Motor neuron (in vitro differentiated cells): ENCODE measurements at regions not wholly inside any gene's neighbourhood (a gene's known extent, or its start where the extent isn't known, plus 50 kb on each side); places are given as distances from the start of the nearest gene placed in this dataset.

ENCODE experiments used
- ATAC-seq, 8 experiments: fragments of 200-7000 bp; cut with Tn5 transposase; replicated peaks in 6 of 8; 2 replicates each; pipeline ENCODE4 v1.8.0; 2021; ENCODE audit warnings: mild to moderate bottlenecking in 8 of 8, moderate library complexity in 8 of 8
- H3K27ac ChIP-seq, 2 donors: fragments of 250-450 bp; sonication (Bioruptor Pico); 2 replicates each; pipeline ENCODE4 v1.9.0; 2021; ENCODE audit warnings: antibody characterized with exemption in 2 of 2, mild to moderate bottlenecking in 2 of 2, moderate library complexity in 1 of 2
- H3K4me1 ChIP-seq, 2 donors: fragments of 250-450 bp; sonication (Bioruptor Pico); replicated peaks in 1 of 2; 2 replicates each; pipeline ENCODE4 v1.6.1; 2021; ENCODE audit warnings: antibody characterized with exemption in 2 of 2, mild to moderate bottlenecking in 2 of 2, moderate library complexity in 1 of 2
- H3K4me3 ChIP-seq, 5 donors: fragments of 250-450 bp; sonication (Bioruptor Pico); 2 replicates each; pipeline ENCODE4 v1.9.0; 2021; ENCODE audit warnings: antibody characterized with exemption in 5 of 5, mild to moderate bottlenecking in 5 of 5, moderate library complexity in 4 of 5
- WGBS, 10 experiments: fragments of 450-650 bp; shearing (Covaris generic); methylation state at CpG; one replicate each; pipeline ENCODE4 v1.0.0; 2022; 5-methylcytosine and 5-hydroxymethylcytosine counted together
- in situ Hi-C, 9 experiments: fragments of 400-800 bp; cut with MboI; loops; one replicate each; pipeline ENCODE4 v1.15.0; 2021; ENCODE audit warnings: low sequenced_read_pairs in 9 of 9, low pct_unique_long_range_greater_than_20kb in 2 of 9; ENCODE audit not compliant: unreplicated experiment in 9 of 9

- ATAC-seq = no peak
- Histone ChIP-seq H3K4me3 (no peak overlapping the region), H3K27ac (no peak overlapping the region), H3K4me1 (peaks cover 8 to 18% of the 10 kb centered on the region in 2 donors)
- WGBS, 10 experiments = 57 to 100% (median 100%) methylated on average over 1 of the region's 1 CpG; no CpG with 5 or more reads in 5 of the 10 experiments
- in situ Hi-C loops = no loop called here
These were observed 367.4 kb upstream of the TRPC7 start for GRCh38 chr5:136732751-136733150.

DNA sequence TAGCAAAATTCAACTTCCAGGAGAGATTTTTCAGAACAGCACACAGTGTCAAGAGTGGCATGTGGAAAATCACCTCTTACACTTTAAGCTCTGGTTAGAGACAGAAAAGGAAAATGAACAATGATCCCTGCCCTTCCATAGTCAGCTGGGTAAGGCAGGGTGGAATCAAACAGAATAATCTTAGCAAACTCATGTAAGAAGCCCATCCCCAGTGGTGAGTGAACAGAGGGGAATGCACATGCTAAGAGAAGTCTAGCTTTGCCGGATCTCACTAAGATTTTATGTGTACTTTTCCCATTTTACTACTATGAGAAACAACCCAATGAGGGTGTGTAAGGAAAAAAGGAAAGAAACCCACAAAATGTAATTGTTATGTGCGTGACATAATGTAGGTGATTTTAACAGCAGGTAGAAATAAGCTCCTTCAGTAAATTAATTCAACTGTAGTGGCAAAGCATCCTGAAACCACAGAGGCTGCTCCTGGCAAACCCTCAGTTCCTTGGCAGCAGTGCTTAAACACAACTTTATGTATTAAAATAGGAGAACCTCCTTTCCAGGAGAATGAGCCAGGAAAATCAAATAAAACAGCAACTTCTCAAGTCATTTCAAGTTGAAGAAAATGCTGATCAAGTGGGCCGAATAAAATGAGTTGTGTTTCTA lies 366.0 kb upstream of the TRPC7 start:
- H3K4me3 ChIP-seq = no peak overlapping the region
- H3K4me1 ChIP-seq = peaks cover 8 to 18% of the 10 kb centered on the region in 2 donors
- H3K27ac ChIP-seq = no peak overlapping the region
- in situ Hi-C loops = no loop called here
- 0 to 100% (median 75%) methylated on average over 1 to 3 of the region's 3 CpGs; no CpG with 5 or more reads in 1 of the 10 experiments for WGBS, 10 experiments
- peak in 2 of 8 experiments; percentile 77 to 92 for ATAC-seq

DNA sequence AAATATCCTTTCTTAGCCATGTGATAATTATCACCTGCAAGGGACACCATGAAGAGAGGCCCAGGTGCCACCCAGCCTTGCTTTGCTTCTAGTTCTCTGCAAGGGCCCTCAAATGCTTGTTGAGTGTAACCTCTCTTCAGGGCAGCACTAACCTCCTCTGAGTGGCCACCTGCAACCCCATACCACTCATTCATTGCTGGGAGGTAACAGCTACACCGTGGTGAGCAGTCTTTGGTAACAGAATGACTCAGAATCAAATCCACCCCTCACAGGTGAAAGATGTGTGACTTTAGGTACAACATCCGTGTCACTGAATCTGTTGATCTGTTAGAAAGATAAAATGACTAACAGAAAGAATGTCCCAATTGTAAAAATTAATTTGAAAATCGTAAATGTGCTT lies 365.1 kb upstream of the TRPC7 start:
- H3K27ac ChIP-seq = peak overlapping the region in 1 of 2 donors; percentile 6
- in situ Hi-C loops = no loop called here
- WGBS, 10 experiments = 12 to 90% (median 61%) methylated on average over 1 to 3 of the region's 3 CpGs; no CpG with 5 or more reads in 5 of the 10 experiments
- H3K4me1 ChIP-seq = peaks cover 8 to 18% of the 10 kb centered on the region in 2 donors
- no peak overlapping the region for H3K4me3 ChIP-seq
- ATAC-seq = peak in 3 of 8 experiments; percentile 13 to 30 (median 16)

GRCh38 chr5:136729901-136730355 lies 364.6 kb upstream of the TRPC7 start:
- in situ Hi-C loops = no loop called here
- 40 to 90% (median 75%) methylated on average over 1 to 3 of the region's 4 CpGs; no CpG with 5 or more reads in 4 of the 10 experiments for WGBS, 10 experiments
- peak in 7 of 8 experiments; percentile 69 to 88 (median 81) for ATAC-seq
- Histone ChIP-seq H3K4me1 (peaks cover 8 to 15% of the 10 kb centered on the region in 2 donors), H3K4me3 (no peak overlapping the region), H3K27ac (no peak overlapping the region)

DNA sequence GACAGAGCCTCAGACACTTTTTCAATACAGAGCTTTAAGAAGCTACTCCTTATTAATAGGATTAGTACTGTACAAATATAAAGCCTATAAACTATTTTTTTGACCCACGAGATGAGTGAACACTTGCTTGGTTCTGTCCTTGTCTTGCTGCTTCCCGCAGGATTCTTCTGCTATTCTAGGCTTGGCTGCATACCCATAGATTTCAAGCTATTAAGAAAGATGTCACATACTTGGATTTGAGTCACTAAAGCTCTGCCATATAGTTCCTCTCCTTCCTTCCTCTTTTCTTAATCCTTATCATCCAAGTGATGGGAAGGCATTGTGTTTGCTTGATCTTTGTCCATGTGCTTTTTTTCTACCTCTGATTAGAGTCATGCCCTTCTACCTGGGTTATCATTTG lies 361.2 kb upstream of the TRPC7 start:
- no peak overlapping the region for H3K27ac ChIP-seq
- in situ Hi-C loops = no loop called here
- no peak overlapping the region for H3K4me3 ChIP-seq
- H3K4me1 ChIP-seq = peaks cover 5 to 9% of the 10 kb centered on the region in 2 donors
- ATAC-seq = no peak
- WGBS, 10 experiments = 20 to 100% (median 92%) methylated on average over 1 to 2 of the region's 2 CpGs; no CpG with 5 or more reads in 2 of the 10 experiments

GRCh38 chr5:136724161-136724560 lies 358.8 kb upstream of the TRPC7 start:
- ATAC-seq = no peak
- Histone ChIP-seq H3K27ac (no peak overlapping the region), H3K4me3 (no peak overlapping the region), H3K4me1 (no peaks in the 10 kb centered on the region)
- in situ Hi-C loops = no loop called here
- 50 to 100% (median 83%) methylated on average over 1 to 2 of the region's 2 CpGs; no CpG with 5 or more reads in 3 of the 10 experiments for WGBS, 10 experiments

- no peaks in the 10 kb centered on the region for H3K4me1 ChIP-seq
- ATAC-seq = no peak
- no peak overlapping the region for H3K4me3 ChIP-seq
- no peak overlapping the region for H3K27ac ChIP-seq
- 33 to 100% (median 91%) methylated on average over 1 of the region's 1 CpG; no CpG with 5 or more reads in 5 of the 10 experiments for WGBS, 10 experiments
- in situ Hi-C loops = no loop called here
These were observed 357.2 kb upstream of the TRPC7 start for GRCh38 chr5:136722581-136722980.

GRCh38 chr5:136722086-136722485 lies 356.7 kb upstream of the TRPC7 start:
- in situ Hi-C loops = no loop called here
- WGBS, 10 experiments = 13 to 100% (median 83%) methylated on average over 1 to 4 of the region's 4 CpGs
- no peak for ATAC-seq
- no peak overlapping the region for H3K4me3 ChIP-seq
- no peak overlapping the region for H3K27ac ChIP-seq
- no peaks in the 10 kb centered on the region for H3K4me1 ChIP-seq

- Histone ChIP-seq H3K4me1 (peaks cover 0 to 5% of the 10 kb centered on the region in 2 donors), H3K4me3 (no peak overlapping the region), H3K27ac (no peak overlapping the region)
- no peak for ATAC-seq
- in situ Hi-C loops = no loop called here
- 10 to 84% (median 60%) methylated on average over 1 to 2 of the region's 2 CpGs for WGBS, 10 experiments
These were observed 355.3 kb upstream of the TRPC7 start for GRCh38 chr5:136720674-136721073.

DNA sequence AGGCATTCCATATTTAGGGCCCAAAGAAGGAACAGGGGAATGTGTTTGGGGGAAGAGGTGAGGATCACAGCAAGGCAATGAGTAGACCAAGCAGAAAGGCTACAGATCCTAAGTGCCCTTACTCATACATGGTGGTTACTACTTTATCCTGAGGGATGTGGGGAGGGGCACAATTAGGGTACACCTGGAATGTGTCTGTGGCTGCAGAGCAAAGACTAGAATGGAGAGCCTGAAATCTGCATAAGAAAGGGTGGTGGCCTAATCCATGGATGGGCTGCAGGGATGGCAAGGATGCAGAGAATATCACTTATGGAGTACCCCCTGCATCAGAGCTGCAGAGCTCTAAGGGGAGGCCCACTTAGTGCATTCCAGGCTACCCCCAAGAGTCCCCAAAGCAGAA lies 352.6 kb upstream of the TRPC7 start:
- no peak for ATAC-seq
- in situ Hi-C loops = no loop called here

GRCh38 chr5:136714286-136714685 lies 348.9 kb upstream of the TRPC7 start:
- in situ Hi-C loops = no loop called here
- peaks cover 0 to 8% of the 10 kb centered on the region in 2 donors for H3K4me1 ChIP-seq
- H3K4me3 ChIP-seq = no peak overlapping the region
- WGBS, 10 experiments = 0 to 100% (median 100%) methylated on average over 1 of the region's 1 CpG; no CpG with 5 or more reads in 3 of the 10 experiments
- H3K27ac ChIP-seq = no peak overlapping the region
- ATAC-seq = no peak

More for the DNA sequence above, 352.6 kb upstream of the TRPC7 start:
- no peak overlapping the region for H3K27ac ChIP-seq
- H3K4me3 ChIP-seq = no peak overlapping the region
- H3K4me1 ChIP-seq = peaks cover 0 to 8% of the 10 kb centered on the region in 2 donors

DNA sequence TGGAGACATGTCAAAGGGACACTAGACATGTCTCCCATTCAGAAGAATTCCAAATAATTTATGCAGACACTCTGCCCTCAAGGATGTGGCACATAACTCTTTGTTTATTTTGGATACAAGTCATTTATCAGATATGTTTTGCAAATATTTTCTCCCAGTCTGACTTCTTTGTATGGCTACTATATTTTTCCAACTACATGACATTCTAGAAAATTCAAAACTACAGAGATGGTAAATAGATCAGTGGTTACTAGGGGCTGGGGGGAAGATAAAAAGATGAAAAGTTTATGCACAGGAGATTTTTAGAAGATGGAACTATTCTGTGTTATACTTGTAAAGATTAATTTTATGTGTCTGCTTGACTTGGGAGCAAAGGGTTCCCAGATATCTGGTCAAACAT lies 347.3 kb upstream of the TRPC7 start:
- no peak overlapping the region for H3K27ac ChIP-seq
- H3K4me3 ChIP-seq = no peak overlapping the region
- in situ Hi-C loops = no loop called here
- ATAC-seq = no peak
- H3K4me1 ChIP-seq = peaks cover 0 to 8% of the 10 kb centered on the region in 2 donors

GRCh38 chr5:136710834-136711233 lies 345.5 kb upstream of the TRPC7 start:
- H3K4me3 ChIP-seq = no peak overlapping the region
- H3K27ac ChIP-seq = no peak overlapping the region
- WGBS, 10 experiments = 8 to 95% (median 70%) methylated on average over 1 to 3 of the region's 3 CpGs
- H3K4me1 ChIP-seq = peaks cover 0 to 5% of the 10 kb centered on the region in 2 donors
- no peak for ATAC-seq
- in situ Hi-C loops = no loop called here

- Histone ChIP-seq H3K4me3 (no peak overlapping the region), H3K4me1 (no peaks in the 10 kb centered on the region), H3K27ac (no peak overlapping the region)
- in situ Hi-C loops = no loop called here
- no peak for ATAC-seq
- WGBS, 10 experiments = 71 to 100% (median 95%) methylated on average over 1 of the region's 1 CpG; no CpG with 5 or more reads in 6 of the 10 experiments
These were observed 338.4 kb upstream of the TRPC7 start for GRCh38 chr5:136703706-136704105.
